SIG-M5 treated with dmso at 0.1 percent for 504 hours (cell line): ENCODE measurements at regions not wholly inside any gene's neighbourhood (a gene's known extent, or its start where the extent isn't known, plus 50 kb on each side); places are given as distances from the start of the nearest gene placed in this dataset.
"Not testable (repeated sequence)": the region's sequence is repeated elsewhere in the genome, so short reads cannot be mapped to it uniquely, and the experiment has no call there.

Source experiments
- DNase-seq: peaks from one replicate; lab custom pipeline; 2025; ENCODE audit not compliant: unreplicated experiment; lab: John Stamatoyannopoulos, UW

DNA sequence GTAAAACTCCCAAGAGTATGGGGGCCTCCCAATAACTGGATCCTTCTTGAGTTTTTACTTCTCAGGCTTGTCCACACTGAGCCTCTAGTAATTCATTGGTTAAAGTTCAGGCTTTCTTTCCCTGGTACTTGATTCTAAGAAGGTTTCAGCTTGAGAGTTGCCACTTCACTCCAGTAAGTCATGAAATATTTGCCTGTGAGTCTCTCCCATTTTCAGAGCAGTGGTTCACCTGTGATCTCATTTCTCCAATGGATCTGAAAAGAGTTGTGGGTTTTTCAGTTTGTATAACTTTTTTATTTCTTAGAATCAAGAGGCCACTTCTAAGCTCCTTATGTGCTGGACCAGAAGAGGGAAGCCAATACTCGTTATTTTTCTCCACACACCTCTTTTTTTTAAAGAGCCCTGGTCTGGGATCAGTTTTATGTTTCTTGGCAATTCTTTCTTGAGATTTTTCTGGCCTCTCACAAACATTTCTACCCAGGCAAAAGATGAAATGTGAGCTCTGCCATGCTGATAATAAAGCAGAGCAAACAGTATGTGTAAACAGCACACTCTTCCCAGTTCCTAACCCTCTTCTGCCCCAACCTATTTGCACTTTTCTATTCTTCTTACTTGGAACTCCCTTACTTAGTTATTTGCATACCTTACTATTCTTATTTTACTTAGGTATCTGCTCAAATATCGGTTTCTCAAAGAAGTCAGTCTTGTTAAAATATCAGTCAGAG, 983.4 kb downstream of the CCSER2 start:
- no peak for DNase-seq

DNA sequence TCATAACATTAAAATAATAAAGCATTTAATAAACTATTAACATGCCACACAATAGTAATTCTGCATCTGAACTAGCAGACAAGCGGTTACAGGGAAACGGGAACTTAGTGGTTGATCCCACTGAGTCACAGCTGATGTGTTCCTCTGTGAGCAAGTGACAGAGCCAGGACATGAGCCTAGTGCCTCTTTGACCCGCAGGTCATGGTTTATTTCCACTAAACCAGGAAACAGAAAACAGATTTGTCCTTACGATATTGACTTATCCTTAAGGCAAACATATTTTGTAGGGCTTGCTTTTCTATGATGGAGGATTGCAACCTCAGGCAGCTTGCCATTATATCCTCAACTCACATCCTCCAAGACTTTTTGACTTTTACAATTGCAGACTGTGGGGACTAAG, 987.3 kb downstream of the CCSER2 start:
- no peak for DNase-seq

DNA sequence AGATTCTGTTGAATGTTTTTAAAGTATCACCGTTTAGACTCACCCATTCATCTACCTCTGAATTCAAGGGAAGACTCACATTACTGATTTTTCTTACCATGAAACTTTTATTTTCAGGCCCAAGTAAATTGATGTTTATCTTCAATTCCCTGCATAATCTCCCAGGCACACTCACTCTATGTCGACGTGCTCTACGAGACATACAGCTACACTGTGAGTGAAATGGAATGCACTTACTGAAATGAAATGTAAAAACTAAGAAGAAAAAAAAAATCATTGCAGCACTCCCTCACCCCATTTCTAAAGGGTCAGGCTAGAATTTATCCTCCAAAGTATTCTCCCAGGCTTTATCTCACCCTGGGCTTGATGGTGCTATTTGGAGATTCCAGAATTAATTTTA, 987.9 kb downstream of the CCSER2 start:
- no peak for DNase-seq

DNA sequence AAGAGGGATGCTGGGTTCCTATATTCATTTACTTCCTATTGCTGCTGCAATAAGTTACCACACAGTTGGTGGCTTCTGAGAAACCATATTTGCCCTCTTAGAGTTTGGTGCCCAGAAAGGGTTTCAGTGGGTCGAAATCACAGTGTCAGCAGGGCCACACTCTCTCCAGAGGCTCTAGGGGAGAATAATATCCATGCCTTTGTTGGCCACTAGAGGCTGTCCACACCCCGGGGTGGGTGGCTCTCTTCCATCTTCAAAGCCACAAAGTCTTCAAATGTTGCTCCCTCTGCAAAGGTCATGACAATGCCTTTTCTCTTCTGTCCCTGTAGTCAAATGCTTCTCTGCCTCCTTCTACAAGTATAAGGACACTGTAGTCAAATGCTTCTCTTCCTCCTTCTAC, 989.4 kb downstream of the CCSER2 start:
- DNase-seq = no peak

DNA sequence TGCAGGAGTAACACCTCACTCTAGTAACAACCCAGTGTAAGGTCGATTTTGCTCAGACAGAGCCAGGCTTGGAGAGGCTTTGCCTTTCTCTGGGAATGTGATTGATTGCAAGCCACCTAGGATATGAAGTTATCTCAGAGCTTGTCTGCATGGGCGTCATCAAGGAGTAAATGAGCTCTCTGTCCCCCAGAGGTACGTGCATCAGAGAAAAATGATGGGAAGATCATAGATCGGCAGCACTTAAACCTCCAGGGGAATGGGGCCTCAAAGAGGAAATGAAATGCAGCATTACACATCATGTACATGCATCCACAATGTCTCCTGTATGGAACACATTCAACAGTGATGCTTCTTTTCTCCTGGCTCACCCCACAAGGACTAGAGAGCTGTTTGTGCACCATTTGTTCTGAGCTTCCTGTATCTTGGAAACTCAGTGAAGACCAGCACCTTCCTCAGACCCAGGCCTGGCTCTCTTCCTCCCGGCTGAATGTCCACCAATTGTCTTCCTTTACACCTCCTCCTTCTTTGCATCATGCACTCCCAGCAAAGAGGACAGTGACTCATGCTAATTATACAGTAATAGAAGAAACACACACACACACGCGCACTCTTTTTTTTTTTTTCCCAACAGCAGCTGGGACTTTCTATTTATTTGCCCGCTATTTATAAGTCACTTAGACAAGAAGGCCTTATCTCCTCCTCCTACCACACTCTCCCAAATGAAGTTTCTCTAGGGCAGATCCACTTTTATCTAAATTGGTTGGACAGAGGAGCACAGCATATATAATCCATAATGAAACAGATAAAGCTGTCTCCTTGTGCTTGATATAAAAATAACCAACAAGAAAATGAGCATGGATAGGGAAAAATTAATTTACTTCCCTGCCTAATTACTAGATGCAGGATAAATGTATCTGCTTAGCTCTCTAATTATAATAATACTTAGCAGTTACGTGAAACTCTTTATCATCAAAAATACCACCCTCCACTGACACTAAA, 990.7 kb downstream of the CCSER2 start:
- no peak for DNase-seq

DNA sequence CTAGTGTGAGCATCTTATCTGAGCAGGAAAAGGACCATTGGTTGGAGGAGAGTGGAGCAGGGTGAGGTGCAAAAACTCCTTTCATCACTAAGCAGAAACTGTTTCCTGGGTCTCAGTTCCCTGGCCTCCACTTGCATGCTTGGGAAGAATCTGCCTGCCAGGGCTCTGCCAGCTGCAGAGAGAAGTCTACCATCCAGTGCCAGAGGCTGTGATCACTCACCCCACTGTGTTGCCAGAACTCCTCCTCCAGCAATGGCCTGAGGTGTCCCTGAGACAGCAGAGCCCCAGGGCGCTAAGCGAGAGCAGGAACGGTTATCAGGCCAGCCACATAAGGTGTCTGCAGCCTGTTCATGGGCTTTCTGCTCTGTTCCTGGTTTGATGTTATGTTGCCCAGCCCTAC, 991.4 kb downstream of the CCSER2 start:
- no peak for DNase-seq

DNA sequence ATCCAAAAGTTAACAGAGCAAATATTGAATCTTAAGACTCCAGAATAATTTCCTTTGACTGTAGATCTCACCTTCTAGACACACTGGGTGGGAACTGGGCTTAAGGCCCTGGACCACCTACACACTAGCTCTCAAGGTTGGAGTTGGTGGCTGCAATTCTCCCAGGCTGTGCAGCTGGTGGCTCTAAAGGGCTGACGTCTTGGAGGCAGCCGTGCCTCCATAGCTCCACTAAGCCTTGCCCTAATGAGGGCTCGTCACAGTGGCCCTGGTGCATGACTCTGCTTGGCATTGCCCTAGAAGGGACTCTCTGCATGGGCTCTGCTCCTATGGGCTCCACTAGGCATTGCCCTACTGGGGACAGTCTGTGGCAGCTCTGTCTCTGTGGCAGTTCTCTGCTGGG, 1005.2 kb downstream of the CCSER2 start:
- no peak for DNase-seq

DNA sequence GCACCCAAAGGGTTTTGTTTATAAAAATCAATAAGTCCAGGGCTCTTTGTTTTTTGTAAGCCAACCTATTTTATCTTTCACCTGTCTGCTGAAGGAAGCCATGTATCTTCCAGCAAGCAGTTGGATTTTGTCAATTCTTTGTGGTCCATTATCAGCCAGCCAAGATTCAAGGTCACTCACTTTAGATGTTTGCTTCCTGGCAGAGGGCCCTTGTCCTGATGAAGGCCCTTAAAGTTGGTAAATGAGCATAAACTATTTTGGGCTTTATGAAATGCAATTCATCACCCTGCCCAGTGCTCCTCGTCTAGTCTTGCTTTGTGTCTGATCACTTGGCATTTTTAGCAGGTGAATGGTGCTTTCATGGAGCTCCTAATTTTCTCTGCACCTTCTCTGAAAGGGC, 1004.2 kb downstream of the GRID1 start:
- no peak for DNase-seq

DNA sequence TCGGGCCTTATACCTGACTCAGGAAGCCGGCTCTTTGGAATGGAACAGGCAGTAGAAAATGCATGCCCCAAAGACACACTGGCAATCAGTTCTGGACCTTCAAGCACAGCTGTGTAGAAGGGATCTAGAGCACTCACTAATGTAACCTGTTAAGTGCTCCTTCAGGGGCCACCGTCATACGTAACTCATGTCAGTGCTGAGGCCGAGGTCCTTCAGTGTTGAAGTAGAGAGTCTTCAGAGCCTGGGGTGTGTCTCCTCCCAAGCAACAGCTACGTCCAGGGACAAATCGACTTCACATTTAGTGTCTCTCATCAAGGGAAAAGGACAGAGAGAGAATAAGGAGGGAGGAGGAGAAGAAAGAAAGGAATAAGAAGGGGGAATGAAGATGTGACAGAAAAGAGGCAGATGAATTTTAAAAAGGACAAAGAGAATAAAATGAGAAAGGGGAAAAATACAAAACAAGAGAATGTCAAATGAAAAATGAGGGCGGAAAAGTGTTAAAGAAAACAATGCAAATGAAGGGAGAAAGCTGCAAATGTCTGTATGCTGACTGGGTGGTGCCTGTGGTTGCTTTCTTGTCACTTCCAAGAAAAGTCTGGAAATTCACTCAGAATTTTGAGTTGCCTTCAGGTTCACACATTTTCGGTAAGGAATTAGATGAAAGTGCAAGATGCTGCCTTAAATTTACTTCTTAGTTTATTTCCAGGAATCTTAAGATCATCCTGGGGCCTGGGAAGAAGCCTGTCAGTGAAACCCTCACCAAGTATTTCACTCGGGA, 989.4 kb downstream of the GRID1 start:
- no peak for DNase-seq

DNA sequence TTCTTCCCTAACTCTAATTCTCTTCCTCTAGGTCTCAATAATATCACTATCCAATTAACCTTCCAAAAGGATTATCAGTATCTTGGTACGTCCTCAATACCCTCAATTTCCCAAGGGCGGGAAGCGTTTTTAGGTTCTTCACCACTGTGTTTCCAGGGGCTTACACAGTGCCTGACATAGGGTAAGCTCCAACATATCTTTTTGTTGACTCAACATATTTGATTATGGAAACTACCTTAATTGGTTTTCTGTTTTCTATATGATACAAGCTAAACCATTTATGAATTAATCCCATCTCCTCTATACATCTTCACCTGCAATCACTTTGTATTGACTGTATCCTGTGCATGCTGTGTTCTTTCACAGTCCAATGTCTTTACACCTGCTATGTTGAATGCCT, 987.3 kb downstream of the GRID1 start:
- no peak for DNase-seq

DNA sequence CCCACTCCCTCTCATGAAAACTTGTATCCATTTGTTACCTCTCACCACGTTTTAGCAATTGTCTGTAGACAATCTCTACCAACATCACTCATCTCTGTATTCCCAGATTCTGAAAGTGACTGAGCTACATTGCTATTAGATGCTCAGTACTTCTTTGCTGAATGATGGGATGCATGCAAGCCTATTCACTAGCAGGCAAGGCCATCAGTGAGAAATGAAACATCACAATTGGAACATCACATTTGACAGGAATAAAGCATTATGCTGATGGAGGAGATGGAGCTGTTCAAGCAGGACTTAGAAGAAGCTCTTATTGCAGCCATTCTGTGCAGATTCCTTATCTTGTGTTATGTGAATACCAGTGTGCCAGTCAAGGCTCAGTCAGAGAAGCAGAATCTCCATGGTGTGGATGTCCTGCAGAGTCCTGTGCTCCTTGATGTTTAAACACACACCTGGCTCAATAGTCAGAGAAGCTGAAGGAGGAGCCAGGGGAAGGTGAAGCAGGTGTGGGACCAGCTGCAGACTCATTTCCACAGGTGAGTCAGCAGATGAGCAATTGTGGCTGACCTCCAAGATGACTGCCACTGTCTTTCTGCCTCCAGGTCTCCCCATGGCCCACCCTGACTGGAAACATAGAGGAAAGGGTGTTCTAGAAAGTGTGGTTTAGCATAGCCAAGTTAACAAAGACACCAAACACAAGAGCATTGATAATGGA, 965.5 kb downstream of the GRID1 start:
- no peak for DNase-seq

DNA sequence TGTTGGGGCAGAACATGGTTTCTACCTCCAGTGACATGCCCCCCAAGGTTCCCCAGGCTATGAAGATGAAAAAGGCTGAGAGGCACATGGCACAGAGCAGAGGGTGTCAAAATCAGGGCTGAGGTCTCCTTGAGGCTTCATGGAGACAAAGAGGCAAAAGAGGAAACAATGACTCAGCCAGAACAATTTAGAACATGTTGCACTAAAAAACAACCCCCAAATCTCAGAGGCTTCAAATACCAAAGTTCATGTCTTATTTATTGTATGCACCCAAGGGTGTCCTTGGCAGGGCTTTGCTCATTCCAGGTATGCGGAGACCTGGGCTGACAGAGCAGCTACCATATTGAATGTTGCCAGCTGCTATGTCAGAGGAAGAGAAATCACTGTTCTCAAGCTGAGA, 964.1 kb downstream of the GRID1 start:
- DNase-seq = no peak

DNA sequence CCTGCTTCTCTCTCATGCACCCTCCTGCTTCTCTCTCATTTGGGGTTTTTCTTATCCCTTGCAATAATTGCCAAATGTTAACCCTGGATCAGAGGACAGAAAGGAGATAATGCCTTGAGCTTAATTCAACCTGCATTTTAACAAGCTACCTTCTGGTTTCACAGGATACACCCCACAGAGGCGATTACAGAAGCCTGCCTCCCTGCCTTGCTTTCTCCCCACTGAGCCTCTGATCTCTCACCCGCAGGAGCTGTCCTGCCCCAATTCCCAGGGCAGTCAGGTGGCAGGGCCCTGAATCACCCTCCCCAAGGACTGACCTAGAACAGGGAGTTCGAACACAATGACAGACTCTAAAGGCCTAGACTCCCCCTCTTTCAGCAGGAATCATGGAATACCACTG, 959.5 kb downstream of the GRID1 start:
- DNase-seq = no peak

DNA sequence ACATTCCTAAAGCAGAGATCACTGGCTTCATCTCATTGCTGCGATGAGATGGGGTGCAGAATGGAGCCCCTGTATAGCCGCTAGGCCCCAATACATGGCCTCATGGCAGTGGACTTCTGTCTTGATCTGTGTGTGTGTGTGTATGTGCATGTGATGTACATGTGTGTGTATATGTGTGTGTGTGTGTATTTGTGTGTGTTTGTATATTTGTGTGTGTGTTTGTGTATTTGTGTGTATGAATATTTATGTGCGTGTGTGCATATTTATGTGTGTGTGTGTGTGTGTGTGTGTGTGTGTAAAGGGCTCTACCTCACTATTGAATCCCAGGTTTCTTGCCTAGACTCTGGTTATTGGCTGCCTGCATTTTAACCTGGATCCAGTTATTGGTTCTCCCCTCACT, 958.2 kb downstream of the GRID1 start:
- DNase-seq = no peak

DNA sequence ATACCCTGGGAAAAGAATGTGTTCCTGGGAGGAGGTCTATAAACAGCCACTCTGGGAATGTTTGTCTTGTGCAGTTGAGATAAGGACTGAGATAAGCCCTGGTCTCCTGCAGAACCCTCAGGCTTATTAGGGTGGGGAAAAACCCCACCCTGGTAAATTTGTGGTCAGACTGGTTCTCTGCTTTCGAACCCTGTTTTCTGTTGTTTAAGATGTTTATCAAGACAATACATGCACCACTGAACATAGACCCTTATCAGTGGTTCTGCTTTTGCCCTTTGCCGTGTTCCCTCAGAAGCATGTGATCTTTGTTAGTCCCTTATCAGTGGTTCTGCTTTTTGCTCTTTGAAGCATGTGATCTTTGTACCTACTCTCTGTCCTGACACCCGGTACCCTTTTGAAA, 956.0 kb downstream of the GRID1 start:
- DNase-seq = not testable (repeated sequence)

DNA sequence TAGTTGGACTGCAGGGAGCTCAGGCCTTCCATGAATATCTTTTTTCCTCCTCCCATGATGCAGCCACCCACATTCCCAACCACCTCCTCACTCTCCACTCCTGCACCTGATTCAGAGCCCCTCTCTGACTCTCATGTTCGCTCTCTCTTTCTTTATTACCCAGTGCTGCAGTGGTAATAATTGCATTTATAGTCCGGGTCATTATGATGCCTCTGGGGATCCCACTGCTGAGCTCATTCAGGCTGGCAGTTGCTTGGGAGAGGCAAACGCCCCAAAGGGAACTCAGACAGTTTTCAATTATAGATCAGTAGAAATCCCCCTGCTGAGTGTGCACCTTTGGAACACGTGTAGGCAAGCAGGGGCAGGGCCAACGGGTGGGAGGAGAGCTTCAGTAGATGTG, 953.0 kb downstream of the GRID1 start:
- no peak for DNase-seq

DNA sequence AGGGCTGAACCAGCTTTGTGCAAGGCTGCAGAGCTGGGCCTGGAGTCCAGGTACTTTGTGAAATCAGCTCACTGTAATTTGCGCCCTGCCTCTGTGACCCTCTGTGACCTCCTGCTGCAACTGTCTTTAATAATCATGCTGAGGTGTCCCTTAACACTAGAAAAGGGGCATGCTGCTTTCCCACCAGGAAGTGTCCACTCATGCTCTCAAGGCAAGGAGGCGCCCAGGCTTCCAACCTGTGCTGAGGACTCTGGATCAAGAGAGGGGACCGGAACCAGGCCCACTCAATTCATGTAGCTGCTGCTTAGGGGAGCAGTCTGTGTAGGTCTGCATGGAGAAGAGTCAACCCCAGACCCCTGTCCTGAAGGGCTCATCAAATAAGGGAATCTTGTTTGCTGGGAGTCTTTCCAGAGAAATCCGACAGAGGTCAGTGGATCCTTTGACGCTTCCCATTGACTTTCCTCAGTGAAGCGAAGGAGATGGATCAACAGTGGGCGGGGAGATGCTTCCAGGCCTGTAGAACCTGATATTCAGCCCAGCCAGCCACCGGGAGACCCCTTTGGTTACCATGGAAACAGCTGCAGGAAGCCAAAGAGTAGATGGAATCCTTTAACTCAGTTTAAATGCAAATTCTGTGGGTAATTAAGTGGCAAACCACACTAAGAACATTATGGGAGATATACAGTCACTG, 945.9 kb downstream of the GRID1 start:
- DNase-seq = no peak

DNA sequence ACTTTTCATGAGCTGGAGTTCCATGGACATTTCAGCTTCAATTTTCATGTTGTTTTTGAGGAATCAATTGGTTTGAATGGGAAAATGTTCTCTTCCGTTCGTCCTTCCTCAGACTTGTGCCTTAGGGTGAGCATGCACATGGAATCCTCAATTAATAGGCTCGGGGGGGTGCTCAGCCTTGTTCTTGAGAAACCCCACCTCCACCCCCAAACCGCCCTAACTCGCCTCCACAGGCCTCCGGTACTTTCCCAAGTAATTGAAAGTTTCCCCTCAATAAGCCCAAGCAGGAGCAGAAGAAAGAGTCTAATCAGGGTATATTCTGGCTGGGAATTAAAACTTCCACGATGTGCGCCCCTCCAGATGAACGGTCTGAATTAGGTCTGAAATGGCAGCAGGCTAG, 945.2 kb downstream of the GRID1 start:
- DNase-seq = no peak

DNA sequence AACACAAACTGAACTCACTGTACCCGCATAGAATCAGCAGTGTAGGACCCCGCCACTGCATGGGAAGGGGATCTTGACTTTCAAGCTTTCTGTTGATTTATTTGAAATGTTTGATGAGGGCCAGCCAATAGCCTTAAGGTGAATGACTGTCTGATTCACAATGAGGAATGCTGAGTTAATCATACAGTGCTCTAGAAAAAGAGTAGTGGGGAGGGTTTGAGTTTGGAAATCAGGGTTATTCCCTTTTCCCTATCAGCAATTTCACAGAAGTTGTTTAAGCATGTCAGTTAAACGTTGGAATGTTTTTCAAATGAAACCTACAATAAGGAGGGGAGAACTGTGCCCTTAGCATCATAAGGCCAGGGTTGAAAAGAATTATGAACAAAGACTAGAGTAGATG, 937.5 kb downstream of the GRID1 start:
- no peak for DNase-seq

DNA sequence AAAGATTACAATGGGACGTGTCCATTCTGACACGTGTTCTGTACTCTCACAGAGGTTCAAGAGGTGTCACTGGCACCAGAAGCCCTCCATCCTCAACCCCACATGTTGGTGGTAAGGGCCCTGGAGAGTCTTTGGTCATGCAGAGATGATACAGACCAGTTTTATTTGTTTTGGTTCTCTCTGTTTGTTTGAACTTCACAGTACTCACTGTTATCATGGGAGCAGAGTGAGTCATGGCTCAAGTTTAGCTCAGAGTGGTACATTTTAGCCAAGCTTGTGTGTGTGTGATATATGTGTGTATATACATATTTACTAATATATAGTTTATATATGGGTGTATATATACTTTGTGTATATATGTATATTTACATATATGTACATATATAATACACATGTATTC, 935.6 kb downstream of the GRID1 start:
- DNase-seq = no peak
